LNCAP (cell line): ENCODE measurements at regions not wholly inside any gene's neighbourhood (a gene's known extent, or its start where the extent isn't known, plus 50 kb on each side); places are given as distances from the start of the nearest gene placed in this dataset.

Experiments used
- TF ChIP-seq, protein P1 (sequence below): fragments of 450-650 bp; IDR thresholded peaks from 2 replicates; pipeline ENCODE4 v1.5.1; 2017; ENCODE audit warnings: mild to moderate bottlenecking

GRCh38 chr16:59164461-59164860 lies 430.3 kb upstream of the GOT2 start:
- TF ChIP-seq, protein P1, sequence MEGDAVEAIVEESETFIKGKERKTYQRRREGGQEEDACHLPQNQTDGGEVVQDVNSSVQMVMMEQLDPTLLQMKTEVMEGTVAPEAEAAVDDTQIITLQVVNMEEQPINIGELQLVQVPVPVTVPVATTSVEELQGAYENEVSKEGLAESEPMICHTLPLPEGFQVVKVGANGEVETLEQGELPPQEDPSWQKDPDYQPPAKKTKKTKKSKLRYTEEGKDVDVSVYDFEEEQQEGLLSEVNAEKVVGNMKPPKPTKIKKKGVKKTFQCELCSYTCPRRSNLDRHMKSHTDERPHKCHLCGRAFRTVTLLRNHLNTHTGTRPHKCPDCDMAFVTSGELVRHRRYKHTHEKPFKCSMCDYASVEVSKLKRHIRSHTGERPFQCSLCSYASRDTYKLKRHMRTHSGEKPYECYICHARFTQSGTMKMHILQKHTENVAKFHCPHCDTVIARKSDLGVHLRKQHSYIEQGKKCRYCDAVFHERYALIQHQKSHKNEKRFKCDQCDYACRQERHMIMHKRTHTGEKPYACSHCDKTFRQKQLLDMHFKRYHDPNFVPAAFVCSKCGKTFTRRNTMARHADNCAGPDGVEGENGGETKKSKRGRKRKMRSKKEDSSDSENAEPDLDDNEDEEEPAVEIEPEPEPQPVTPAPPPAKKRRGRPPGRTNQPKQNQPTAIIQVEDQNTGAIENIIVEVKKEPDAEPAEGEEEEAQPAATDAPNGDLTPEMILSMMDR: no peak

GRCh38 chr16:59163371-59164055 lies 429.4 kb upstream of the GOT2 start:
- TF ChIP-seq, protein P1: no peak

DNA sequence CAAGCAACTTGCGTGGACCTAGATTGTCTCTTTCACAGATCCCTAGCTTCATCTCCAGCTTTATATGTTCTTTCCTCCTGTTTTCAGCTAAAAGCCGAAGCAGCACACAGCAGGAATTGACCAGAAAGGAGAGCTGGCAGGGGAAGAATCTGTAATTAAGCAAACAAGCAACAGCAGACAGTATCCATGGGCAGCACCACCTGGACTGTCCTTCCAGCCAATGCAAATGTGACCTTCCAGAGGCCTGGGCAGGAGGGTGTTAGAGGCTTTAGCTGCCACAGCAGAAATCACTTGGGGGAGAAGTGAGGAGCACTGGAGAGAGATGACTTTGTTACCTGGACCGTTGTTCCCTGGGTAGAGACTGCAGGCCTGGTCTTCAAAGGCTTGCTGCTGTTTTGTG lies 427.6 kb upstream of the GOT2 start:
- TF ChIP-seq, protein P1: no peak

DNA sequence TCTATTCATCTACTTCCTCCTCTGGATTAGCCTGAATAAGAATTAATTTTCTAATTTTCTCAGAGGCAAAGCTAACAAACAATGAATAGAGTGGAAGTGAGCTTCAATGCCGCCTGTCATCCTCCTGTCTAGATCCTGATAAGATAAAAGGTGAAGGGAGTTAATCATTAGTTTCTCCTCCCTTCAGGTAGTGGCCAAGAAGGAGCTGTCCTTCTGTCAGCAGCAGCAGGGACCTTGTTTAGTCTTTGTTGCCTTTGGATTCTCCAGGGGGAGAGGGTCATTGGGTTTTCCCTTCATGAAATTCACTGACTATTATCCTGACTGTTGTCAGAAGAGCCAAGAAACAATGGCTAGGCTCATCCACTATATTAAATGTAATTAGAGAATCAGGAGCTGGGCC lies 420.2 kb upstream of the GOT2 start:
- TF ChIP-seq, protein P1: no peak

- TF ChIP-seq, protein P1: no peak
Observed at GRCh38 chr16:59148769-59149155, 414.6 kb upstream of the GOT2 start.

DNA sequence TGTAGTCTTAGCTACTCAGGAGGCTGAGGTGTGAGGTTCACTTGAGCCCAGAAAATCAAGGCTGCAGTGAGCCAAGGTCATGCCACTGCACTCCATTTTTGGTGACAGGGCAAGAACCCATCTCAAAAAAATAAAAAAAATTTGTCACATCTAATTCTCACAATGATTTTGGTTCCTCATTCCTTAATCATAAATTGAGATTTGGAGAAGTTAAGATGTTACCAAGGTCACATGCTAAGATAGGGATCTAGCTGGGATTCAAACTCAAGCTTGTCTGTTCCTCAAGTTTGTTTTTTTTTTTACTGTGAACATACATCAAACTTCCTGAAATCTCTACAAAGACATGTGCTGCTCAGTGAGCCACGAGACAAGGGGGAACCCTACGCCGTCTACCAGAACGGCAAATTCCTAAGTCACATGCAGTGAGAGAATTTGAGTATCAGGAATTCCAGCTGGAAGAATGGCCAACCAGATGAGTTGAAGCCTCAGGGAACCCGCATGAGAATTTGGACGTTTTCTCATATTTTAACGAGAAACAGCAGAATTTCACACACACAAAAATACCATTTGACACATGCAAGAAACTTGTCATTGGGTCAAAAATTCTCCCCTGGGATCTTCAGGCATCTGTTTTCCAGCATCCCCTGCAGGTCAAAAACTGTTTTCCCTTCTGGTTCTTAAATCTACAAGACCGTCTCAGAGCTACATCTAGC lies 414.1 kb upstream of the GOT2 start:
- TF ChIP-seq, protein P1: no peak

GRCh38 chr16:59146140-59146539 lies 412.0 kb upstream of the GOT2 start:
- TF ChIP-seq, protein P1: no peak
